ENCODE measurements at regions not wholly inside any gene's neighbourhood (a gene's known extent, or its start where the extent isn't known, plus 50 kb on each side); places are given as distances from the start of the nearest gene placed in this dataset.

- DNase-seq (ENCODE audit: low spot score, unreplicated experiment): no peak
Measured at GRCh38 chr12:24287963-24288362, 338.5 kb upstream of the SOX5 start.

DNA sequence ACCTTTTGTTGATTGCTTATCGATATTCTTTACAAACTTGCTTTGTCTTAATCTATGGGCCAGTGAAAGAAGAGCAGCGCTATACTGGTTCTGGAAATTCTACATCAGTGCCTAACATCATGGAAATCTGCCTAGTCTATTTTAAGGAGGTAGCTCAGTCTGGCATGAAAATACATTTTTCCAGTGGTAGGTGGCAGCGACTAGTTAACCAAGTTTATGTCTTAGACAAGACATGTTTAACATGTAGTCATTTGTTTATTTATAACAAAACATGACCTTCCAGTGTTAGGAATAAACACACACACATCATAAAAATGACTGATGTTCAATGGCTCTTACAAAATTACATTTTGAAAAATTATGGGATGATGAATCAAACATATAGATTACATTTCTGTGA is 336.0 kb upstream of the SOX5 start:
- Mint-ChIP-seq H3K27ac (no peak overlapping the region), H3K9me3 (ENCODE audit: low read depth) (peaks cover 3% of the 10 kb centered on the region)

More at GRCh38 chr12:24287963-24288362, 338.5 kb upstream of the SOX5 start:
- Mint-ChIP-seq H3K4me1 (ENCODE audit: low read depth) (peaks cover 2% of the 10 kb centered on the region), H3K27ac (no peak overlapping the region), H3K9me3 (ENCODE audit: low read depth) (peaks cover 3% of the 10 kb centered on the region), H3K27me3 (no peaks in the 10 kb centered on the region), H3K36me3 (ENCODE audit: insufficient read depth) (peaks cover 2% of the 10 kb centered on the region), H3K4me3 (ENCODE audit: low read depth) (no peak overlapping the region)
- no peak for TF ChIP-seq CTCF (IDR thresholded peaks at IDR 0.05; ENCODE audit: unreplicated experiment)

GRCh38 chr12:24281341-24281740 is 331.9 kb upstream of the SOX5 start:
- no peak for TF ChIP-seq CTCF (IDR thresholded peaks at IDR 0.05; ENCODE audit: unreplicated experiment)
- no peaks in the 10 kb centered on the region for H3K36me3 Mint-ChIP-seq (ENCODE audit: insufficient read depth)
- H3K27ac Mint-ChIP-seq: no peak overlapping the region
- no peak overlapping the region for H3K4me3 Mint-ChIP-seq (ENCODE audit: low read depth)
- H3K27me3 Mint-ChIP-seq: no peaks in the 10 kb centered on the region
- H3K4me1 Mint-ChIP-seq (ENCODE audit: low read depth): peaks cover 24% of the 10 kb centered on the region
- peaks cover 3% of the 10 kb centered on the region for H3K9me3 Mint-ChIP-seq (ENCODE audit: low read depth)
- no peak for DNase-seq (ENCODE audit: low spot score, unreplicated experiment)

More for the DNA sequence above, 336.0 kb upstream of the SOX5 start:
- no peak for DNase-seq (ENCODE audit: low spot score, unreplicated experiment)
- no peak overlapping the region for H3K4me3 Mint-ChIP-seq (ENCODE audit: low read depth)
- peaks cover 11% of the 10 kb centered on the region for H3K4me1 Mint-ChIP-seq (ENCODE audit: low read depth)
- H3K27me3 Mint-ChIP-seq: no peaks in the 10 kb centered on the region
- TF ChIP-seq CTCF (IDR thresholded peaks at IDR 0.05; ENCODE audit: unreplicated experiment): no peak
- H3K36me3 Mint-ChIP-seq (ENCODE audit: insufficient read depth): peaks cover 2% of the 10 kb centered on the region

GRCh38 chr12:24280056-24280842 is 330.8 kb upstream of the SOX5 start:
- no peak for DNase-seq (ENCODE audit: low spot score, unreplicated experiment)
- Mint-ChIP-seq H3K4me1 (ENCODE audit: low read depth) (peaks cover 31% of the 10 kb centered on the region), H3K36me3 (ENCODE audit: insufficient read depth) (no peaks in the 10 kb centered on the region), H3K27ac (peak overlapping the region; percentile 18), H3K9me3 (ENCODE audit: low read depth) (peaks cover 3% of the 10 kb centered on the region), H3K27me3 (no peaks in the 10 kb centered on the region), H3K4me3 (ENCODE audit: low read depth) (no peak overlapping the region)
- no peak for TF ChIP-seq CTCF (IDR thresholded peaks at IDR 0.05; ENCODE audit: unreplicated experiment)

- H3K4me3 Mint-ChIP-seq (ENCODE audit: low read depth): no peak overlapping the region
- no peak for DNase-seq (ENCODE audit: low spot score, unreplicated experiment)
- H3K9me3 Mint-ChIP-seq (ENCODE audit: low read depth): no peaks in the 10 kb centered on the region
- H3K4me1 Mint-ChIP-seq (ENCODE audit: low read depth): peaks cover 35% of the 10 kb centered on the region
- H3K27ac Mint-ChIP-seq: no peak overlapping the region
- no peak for TF ChIP-seq CTCF (IDR thresholded peaks at IDR 0.05; ENCODE audit: unreplicated experiment)
- H3K27me3 Mint-ChIP-seq: no peaks in the 10 kb centered on the region
- no peaks in the 10 kb centered on the region for H3K36me3 Mint-ChIP-seq (ENCODE audit: insufficient read depth)
Measured at GRCh38 chr12:24278832-24279231, 329.4 kb upstream of the SOX5 start.
